M059J (cell line): ENCODE measurements at regions not wholly inside any gene's neighbourhood (a gene's known extent, or its start where the extent isn't known, plus 50 kb on each side); places are given as distances from the start of the nearest gene placed in this dataset.
"Not testable (repeated sequence)": the region's sequence is repeated elsewhere in the genome, so short reads cannot be mapped to it uniquely, and the experiment has no call there.

Experiments
- DNase-seq: peaks from one replicate; pipeline ENCODE4 v3.0.0-alpha.2; 2012; ENCODE audit warnings: low read depth

DNA sequence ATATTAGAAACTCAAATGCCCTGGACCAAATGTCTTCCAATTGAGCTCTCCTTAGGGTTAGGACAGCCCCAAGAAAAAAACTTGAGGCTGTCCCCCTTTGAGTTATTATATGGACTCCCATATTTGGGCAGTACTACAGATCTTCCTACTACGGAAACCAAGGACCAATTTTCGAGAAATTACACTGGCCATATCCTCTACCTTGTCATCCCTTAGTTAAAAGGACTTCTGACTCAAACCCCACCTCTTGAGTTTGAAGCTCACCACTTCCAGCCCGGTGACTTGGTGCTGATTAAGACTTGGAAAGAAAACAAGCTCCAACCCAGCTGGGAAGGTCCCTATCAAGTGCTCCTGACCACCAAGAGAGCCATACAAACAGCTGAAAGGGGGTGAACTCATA lies 497.0 kb upstream of the GRAMD2B start:
- no peak for DNase-seq

- peak; percentile 93 for DNase-seq
Measured at GRCh38 chr5:125928663-125929062, 494.5 kb upstream of the GRAMD2B start.

- no peak for DNase-seq
Measured at GRCh38 chr5:125950012-125950615, 473.1 kb upstream of the GRAMD2B start.

- peak; percentile 1 for DNase-seq
Measured at GRCh38 chr5:125961150-125961549, 462.1 kb upstream of the GRAMD2B start.

DNA sequence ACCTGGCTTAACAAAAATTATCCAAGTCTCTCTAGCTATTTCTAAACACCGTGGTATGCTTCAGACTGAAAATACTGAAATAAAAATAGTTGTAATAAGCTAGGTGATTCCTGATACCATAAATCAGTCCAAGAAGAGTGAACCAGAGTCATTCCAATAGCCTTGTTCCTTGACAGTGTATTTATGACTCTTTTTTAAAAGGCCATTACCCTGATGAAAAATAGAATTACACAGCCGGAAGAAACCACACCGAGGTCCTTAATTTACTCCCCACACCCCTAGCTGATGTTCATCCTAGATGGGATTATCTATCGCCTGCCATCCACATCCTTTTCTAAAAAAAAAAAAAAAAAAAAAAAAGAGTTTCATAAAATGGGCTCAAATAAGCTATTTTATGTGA lies 457.6 kb upstream of the GRAMD2B start:
- DNase-seq: no peak

GRCh38 chr5:125967576-125967975 lies 455.6 kb upstream of the GRAMD2B start:
- DNase-seq: peak; percentile 5

- DNase-seq: no peak
Measured at GRCh38 chr5:125969011-125969813, 454.0 kb upstream of the GRAMD2B start.

GRCh38 chr5:125969814-125970171 lies 453.4 kb upstream of the GRAMD2B start:
- DNase-seq: no peak

GRCh38 chr5:125970631-125971307 lies 452.4 kb upstream of the GRAMD2B start:
- DNase-seq: no peak

DNA sequence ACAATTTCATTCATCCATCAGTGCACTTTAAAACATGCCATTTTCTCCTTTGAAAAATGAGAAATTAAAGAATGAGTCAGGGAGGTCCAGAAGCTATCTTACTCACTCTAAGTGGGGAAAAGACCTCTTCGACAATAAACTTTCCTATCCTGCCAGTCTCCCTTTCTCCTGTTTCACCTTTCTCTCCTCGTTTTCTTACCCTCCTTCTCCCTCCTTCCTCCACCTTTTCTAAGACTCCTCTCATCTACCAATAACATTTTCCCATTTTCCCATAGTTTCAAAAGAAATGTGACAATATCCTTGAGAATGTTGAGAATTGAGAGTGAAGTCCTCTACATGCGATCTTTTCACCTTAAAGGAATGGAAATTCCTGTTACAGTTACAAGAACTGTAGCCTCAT lies 450.5 kb upstream of the GRAMD2B start:
- DNase-seq: no peak

GRCh38 chr5:125974679-125975078 lies 448.5 kb upstream of the GRAMD2B start:
- DNase-seq: no peak

- DNase-seq: no peak
Measured at GRCh38 chr5:125976421-125977000, 446.7 kb upstream of the GRAMD2B start.

- no peak for DNase-seq
Measured at GRCh38 chr5:125978015-125978414, 445.2 kb upstream of the GRAMD2B start.

DNA sequence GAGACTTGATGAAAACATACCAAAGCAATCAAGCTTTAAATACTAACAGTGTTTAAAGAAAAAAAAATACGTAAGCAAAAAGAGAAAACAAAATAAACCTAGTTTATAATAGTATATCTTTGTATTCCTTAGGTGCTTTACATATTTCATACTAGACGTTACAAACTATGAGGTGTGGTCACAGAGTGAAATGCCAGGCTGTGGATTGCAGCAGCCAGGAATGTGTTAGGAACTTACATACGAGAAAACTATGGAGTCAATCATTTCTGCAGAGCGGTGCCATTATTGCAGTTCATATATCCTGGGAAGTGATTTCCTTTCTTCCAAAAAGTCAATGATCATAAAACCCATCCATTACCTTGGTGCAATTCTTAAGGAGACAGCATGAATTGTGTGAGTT lies 443.6 kb upstream of the GRAMD2B start:
- no peak for DNase-seq

- no peak for DNase-seq
Measured at GRCh38 chr5:125981016-125981415, 442.2 kb upstream of the GRAMD2B start.

DNA sequence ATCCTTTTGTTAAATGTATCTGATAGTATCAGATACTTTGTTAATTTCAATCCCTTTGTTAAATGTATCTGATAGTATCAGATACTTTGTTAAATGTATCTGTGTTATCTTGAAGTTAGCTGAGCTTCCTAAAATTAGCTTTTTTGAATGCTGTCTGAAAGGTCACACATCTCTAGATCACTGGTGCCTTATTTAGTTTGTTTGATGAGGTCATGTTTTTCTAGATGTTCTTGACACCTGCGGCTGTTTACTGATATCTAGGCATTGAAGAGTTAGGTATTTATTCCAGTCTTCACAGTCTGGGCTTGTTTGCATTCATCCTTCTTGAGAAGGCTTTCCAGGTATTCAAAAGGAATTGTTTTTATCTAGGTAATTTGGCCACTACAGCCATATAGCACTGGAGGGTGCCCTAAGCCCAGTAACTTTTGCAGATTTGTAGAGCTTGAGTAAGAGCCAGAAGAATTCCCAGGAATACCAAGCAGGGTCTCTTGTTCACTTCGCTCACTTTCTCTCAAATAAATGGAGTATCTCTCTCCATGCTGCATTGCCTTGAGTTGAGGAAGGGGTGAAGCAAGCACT lies 435.4 kb upstream of the GRAMD2B start:
- DNase-seq: no peak

DNA sequence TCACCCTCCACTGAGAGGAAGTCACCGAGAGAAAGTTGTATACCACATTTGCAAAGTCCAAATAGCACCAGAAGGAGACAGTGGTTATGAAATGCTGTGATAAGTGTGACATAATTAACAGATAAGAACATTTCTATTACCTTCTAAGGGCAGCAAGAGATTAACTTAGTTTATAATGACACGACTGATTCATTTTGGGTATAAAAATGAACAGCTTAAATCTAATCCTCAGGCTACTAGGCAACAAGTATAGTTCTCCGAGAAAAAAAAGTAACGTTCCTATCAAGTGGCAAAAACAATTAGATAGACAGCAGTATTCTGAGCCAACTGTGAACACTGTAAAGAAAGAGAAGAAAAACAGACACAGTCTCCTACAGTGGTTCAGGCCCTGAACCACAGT lies 431.2 kb upstream of the GRAMD2B start:
- no peak for DNase-seq

GRCh38 chr5:125999271-126000030 lies 423.8 kb upstream of the GRAMD2B start:
- DNase-seq: not testable (repeated sequence)

GRCh38 chr5:126000507-126000906 lies 422.7 kb upstream of the GRAMD2B start:
- DNase-seq: no peak

GRCh38 chr5:126002222-126002897 lies 420.8 kb upstream of the GRAMD2B start:
- DNase-seq: peak; percentile 79

DNA sequence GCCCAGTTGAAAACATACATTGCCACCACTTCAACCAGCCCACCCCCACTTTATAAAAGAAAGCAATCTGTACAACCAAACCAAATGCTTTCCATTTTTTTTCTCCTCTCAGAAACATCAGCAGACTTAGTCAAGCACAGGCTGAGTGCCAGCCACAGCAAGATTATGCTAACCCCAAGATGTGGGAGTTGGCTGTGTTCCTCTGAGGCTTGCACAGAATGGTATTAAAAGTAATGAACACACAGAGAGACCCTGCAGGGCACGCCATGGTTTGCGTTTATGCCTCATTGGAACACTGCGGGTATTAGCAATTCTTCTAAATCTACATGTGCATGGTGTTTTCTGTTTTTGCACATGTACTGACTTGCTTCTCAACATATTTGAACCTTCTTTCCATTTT lies 419.9 kb upstream of the GRAMD2B start:
- peak; percentile 79 for DNase-seq
